ENCODE measurements at regions not wholly inside any gene's neighbourhood (a gene's known extent, or its start where the extent isn't known, plus 50 kb on each side); places are given as distances from the start of the nearest gene placed in this dataset.

- no peak overlapping the region for H3K4me3 ChIP-seq (ENCODE audit: low read depth, low read length)
- no peaks in the 10 kb centered on the region for H3K36me3 ChIP-seq (ENCODE audit: control insufficient read depth, insufficient read depth, low read length)
- H3K4me3 Mint-ChIP-seq (ENCODE audit: unreplicated experiment) = no peak overlapping the region
- intact Hi-C loops (cut with micrococcal nuclease; ENCODE audit: unreplicated experiment) = no loop called here
- H3K4me1 ChIP-seq = no peaks in the 10 kb centered on the region
- H3K27me3 Mint-ChIP-seq (ENCODE audit: insufficient read depth, unreplicated experiment) = no peaks in the 10 kb centered on the region
- no peaks in the 10 kb centered on the region for H3K4me1 Mint-ChIP-seq (ENCODE audit: low read depth, unreplicated experiment)
- no TSS peak for BruUV-seq (replicated peaks)
- no peaks in the 10 kb centered on the region for H3K9me3 ChIP-seq
- POLR2A ChIA-PET = no interaction called here
- no peak for DNase-seq
- H3K36me3 Mint-ChIP-seq (ENCODE audit: insufficient read depth, unreplicated experiment) = no peaks in the 10 kb centered on the region
- H3K27ac Mint-ChIP-seq (ENCODE audit: unreplicated experiment) = no peak overlapping the region
- TF ChIP-seq, protein P1, sequence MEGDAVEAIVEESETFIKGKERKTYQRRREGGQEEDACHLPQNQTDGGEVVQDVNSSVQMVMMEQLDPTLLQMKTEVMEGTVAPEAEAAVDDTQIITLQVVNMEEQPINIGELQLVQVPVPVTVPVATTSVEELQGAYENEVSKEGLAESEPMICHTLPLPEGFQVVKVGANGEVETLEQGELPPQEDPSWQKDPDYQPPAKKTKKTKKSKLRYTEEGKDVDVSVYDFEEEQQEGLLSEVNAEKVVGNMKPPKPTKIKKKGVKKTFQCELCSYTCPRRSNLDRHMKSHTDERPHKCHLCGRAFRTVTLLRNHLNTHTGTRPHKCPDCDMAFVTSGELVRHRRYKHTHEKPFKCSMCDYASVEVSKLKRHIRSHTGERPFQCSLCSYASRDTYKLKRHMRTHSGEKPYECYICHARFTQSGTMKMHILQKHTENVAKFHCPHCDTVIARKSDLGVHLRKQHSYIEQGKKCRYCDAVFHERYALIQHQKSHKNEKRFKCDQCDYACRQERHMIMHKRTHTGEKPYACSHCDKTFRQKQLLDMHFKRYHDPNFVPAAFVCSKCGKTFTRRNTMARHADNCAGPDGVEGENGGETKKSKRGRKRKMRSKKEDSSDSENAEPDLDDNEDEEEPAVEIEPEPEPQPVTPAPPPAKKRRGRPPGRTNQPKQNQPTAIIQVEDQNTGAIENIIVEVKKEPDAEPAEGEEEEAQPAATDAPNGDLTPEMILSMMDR (IDR thresholded peaks at IDR 0.05; ENCODE audit: insufficient read depth in 1 of 2, low read depth in 1 of 2, low read length in 1 of 2, severe bottlenecking in 1 of 2, unreplicated experiment in 1 of 2) = no peak
- CTCF ChIA-PET = no interaction called here
- no peaks in the 10 kb centered on the region for H3K27me3 ChIP-seq (replicated peaks; ENCODE audit: control insufficient read depth, insufficient read depth, low read length)
- H3K9me3 Mint-ChIP-seq (ENCODE audit: unreplicated experiment) = no peaks in the 10 kb centered on the region
Measured at GRCh38 chr2:107663632-107664031, 163.1 kb upstream of the RGPD4 start.

DNA sequence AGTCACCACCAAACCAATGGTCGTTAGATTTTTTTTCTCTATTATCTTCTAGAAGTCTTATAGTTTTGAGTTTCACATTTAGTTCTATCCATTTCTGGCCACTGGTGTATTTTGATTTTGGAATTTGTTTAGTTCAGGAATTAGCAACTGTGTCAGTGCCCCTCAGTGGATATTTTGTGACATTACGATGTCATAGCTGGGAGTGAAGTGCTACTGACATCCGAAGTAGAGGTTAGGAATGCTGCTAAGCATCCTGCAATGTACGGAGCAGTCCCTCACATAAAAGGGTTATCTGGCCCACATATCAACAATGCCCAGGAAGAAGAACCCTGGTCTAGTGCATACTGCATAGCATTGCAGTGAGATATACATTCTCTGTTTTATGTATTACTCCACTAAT lies 157.4 kb upstream of the RGPD4 start:
- DNase-seq = no peak
- Histone ChIP-seq H3K9me3 (peaks cover 5% of the 10 kb centered on the region), H3K27me3 (replicated peaks; ENCODE audit: control insufficient read depth, insufficient read depth, low read length) (no peaks in the 10 kb centered on the region), H3K4me1 (no peaks in the 10 kb centered on the region), H3K36me3 (ENCODE audit: control insufficient read depth, insufficient read depth, low read length) (no peaks in the 10 kb centered on the region), H3K4me3 (ENCODE audit: low read depth, low read length) (no peak overlapping the region)
- ChIA-PET POLR2A (no interaction called here), CTCF (no interaction called here)
- Mint-ChIP-seq H3K27ac (ENCODE audit: unreplicated experiment) (no peak overlapping the region), H3K4me3 (ENCODE audit: unreplicated experiment) (no peak overlapping the region), H3K27me3 (ENCODE audit: insufficient read depth, unreplicated experiment) (no peaks in the 10 kb centered on the region), H3K4me1 (ENCODE audit: low read depth, unreplicated experiment) (no peaks in the 10 kb centered on the region), H3K9me3 (ENCODE audit: unreplicated experiment) (peaks cover 15% of the 10 kb centered on the region), H3K36me3 (ENCODE audit: insufficient read depth, unreplicated experiment) (no peaks in the 10 kb centered on the region)
- intact Hi-C loops (cut with micrococcal nuclease; ENCODE audit: unreplicated experiment) = no loop called here
- TF ChIP-seq, protein P1 (IDR thresholded peaks at IDR 0.05; ENCODE audit: insufficient read depth in 1 of 2, low read depth in 1 of 2, low read length in 1 of 2, severe bottlenecking in 1 of 2, unreplicated experiment in 1 of 2) = peak in 1 of 2 experiments; percentile 21
- BruUV-seq (replicated peaks) = no TSS peak

- TF ChIP-seq, protein P1 (IDR thresholded peaks at IDR 0.05; ENCODE audit: insufficient read depth in 1 of 2, low read depth in 1 of 2, low read length in 1 of 2, severe bottlenecking in 1 of 2, unreplicated experiment in 1 of 2) = no peak
- H3K27ac Mint-ChIP-seq (ENCODE audit: unreplicated experiment) = no peak overlapping the region
- no peaks in the 10 kb centered on the region for H3K27me3 Mint-ChIP-seq (ENCODE audit: insufficient read depth, unreplicated experiment)
- intact Hi-C loops (cut with micrococcal nuclease; ENCODE audit: unreplicated experiment) = no loop called here
- no peaks in the 10 kb centered on the region for H3K36me3 ChIP-seq (ENCODE audit: control insufficient read depth, insufficient read depth, low read length)
- BruUV-seq (replicated peaks) = no TSS peak
- H3K9me3 Mint-ChIP-seq (ENCODE audit: unreplicated experiment) = no peaks in the 10 kb centered on the region
- no peaks in the 10 kb centered on the region for H3K36me3 Mint-ChIP-seq (ENCODE audit: insufficient read depth, unreplicated experiment)
- ChIA-PET POLR2A (no interaction called here), CTCF (no interaction called here)
- no peak for DNase-seq
- H3K4me3 Mint-ChIP-seq (ENCODE audit: unreplicated experiment) = no peak overlapping the region
- no peaks in the 10 kb centered on the region for H3K4me1 Mint-ChIP-seq (ENCODE audit: low read depth, unreplicated experiment)
- no peaks in the 10 kb centered on the region for H3K9me3 ChIP-seq
- H3K4me1 ChIP-seq = no peaks in the 10 kb centered on the region
- H3K27me3 ChIP-seq (replicated peaks; ENCODE audit: control insufficient read depth, insufficient read depth, low read length) = no peaks in the 10 kb centered on the region
- no peak overlapping the region for H3K4me3 ChIP-seq (ENCODE audit: low read depth, low read length)
Measured at GRCh38 chr2:107681936-107682335, 144.8 kb upstream of the RGPD4 start.
